ENCODE measurements at regions not wholly inside any gene's neighbourhood (a gene's known extent, or its start where the extent isn't known, plus 50 kb on each side); places are given as distances from the start of the nearest gene placed in this dataset.

DNA sequence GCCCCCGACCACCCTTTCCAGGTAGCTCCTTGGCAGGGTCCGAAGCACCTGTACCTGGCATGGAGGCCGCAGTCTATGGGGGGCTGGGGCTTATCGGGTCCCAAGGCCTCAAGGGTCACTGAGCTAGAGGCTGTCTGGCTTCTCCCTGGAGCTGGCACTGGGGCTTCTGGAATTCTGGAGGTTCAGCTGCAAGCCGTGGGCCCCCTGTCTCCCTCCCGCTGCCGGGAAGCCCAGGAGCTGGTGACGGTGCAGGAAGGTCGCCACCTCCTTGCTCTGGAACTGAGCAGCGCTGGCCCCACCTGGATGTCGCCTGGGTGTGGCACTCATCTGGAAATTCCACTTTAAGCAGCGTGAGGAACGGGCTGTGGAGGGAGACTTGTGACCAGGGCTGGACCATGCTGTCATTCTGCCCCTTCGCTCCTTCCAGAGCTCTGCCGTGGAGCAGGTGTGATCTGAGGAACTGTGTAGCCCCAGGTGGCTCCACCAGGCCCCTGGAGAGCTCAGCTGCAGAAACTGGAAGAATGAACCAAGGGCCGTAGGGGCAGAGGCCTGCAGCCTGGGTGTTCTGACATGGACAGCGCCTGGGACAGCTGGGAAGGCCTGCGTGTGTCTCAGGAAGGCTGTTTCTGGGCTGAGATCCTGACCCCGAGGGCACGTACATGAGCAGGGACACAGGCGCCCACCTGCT, 129.7 kb upstream of the PPP2R2D start:
- Histone ChIP-seq H3K27ac (ENCODE audit: control insufficient read depth, insufficient read depth) (no peak overlapping the region), H3K36me3 (ENCODE audit: control insufficient read depth in 2 of 2, insufficient read depth in 2 of 2, low read length in 1 of 2) (no peaks in the 10 kb centered on the region), H3K9me3 (replicated peaks; ENCODE audit: control insufficient read depth, insufficient read depth, low read length) (no peaks in the 10 kb centered on the region; the same call in 2 of the 3 replicates), H3K4me2 (ENCODE audit: control insufficient read depth, insufficient read depth) (no peak overlapping the region), H4K20me1 (ENCODE audit: control insufficient read depth, insufficient read depth) (no peaks in the 10 kb centered on the region), H3K27me3 (replicated peaks in 1 of 2; ENCODE audit: control insufficient read depth in 2 of 2, insufficient read depth in 2 of 2, low read length in 1 of 2) (no peaks in the 10 kb centered on the region), H2AFZ (ENCODE audit: control insufficient read depth, low read depth, low read length) (no peak overlapping the region), H3K4me1 (ENCODE audit: control insufficient read depth, insufficient read depth, low read length) (no peaks in the 10 kb centered on the region), H3K79me2 (ENCODE audit: control insufficient read depth, insufficient read depth, low read length) (no peaks in the 10 kb centered on the region), H3K4me3 (no peak overlapping the region), H3K9ac (ENCODE audit: control insufficient read depth, insufficient read depth, low read length) (no peak overlapping the region)
- no peak for TF ChIP-seq HDGF (IDR thresholded peaks at IDR 0.05)
- TF ChIP-seq, protein P1, sequence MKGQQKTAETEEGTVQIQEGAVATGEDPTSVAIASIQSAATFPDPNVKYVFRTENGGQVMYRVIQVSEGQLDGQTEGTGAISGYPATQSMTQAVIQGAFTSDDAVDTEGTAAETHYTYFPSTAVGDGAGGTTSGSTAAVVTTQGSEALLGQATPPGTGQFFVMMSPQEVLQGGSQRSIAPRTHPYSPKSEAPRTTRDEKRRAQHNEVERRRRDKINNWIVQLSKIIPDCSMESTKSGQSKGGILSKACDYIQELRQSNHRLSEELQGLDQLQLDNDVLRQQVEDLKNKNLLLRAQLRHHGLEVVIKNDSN (IDR thresholded peaks at IDR 0.05; ENCODE audit: borderline replicate concordance, extremely low read length, insufficient read depth, low read depth, low read length): no peak
- TF ChIP-seq SPI1 (IDR thresholded peaks at IDR 0.05; ENCODE audit: borderline replicate concordance, insufficient read depth, low read depth, low read length): no peak
- TF ChIP-seq TCF12 (IDR thresholded peaks at IDR 0.05; ENCODE audit: low read depth, low read length): no peak
- TF ChIP-seq GATAD2B (conservative IDR thresholded peaks at IDR 0.05; ENCODE audit: low read depth): no peak
- TF ChIP-seq, protein P2, sequence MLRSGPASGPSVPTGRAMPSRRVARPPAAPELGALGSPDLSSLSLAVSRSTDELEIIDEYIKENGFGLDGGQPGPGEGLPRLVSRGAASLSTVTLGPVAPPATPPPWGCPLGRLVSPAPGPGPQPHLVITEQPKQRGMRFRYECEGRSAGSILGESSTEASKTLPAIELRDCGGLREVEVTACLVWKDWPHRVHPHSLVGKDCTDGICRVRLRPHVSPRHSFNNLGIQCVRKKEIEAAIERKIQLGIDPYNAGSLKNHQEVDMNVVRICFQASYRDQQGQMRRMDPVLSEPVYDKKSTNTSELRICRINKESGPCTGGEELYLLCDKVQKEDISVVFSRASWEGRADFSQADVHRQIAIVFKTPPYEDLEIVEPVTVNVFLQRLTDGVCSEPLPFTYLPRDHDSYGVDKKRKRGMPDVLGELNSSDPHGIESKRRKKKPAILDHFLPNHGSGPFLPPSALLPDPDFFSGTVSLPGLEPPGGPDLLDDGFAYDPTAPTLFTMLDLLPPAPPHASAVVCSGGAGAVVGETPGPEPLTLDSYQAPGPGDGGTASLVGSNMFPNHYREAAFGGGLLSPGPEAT (IDR thresholded peaks at IDR 0.05; ENCODE audit: low read depth): no peak
- TF ChIP-seq STAT3 (IDR thresholded peaks at IDR 0.05; ENCODE audit: low read depth, low read length): no peak
- TF ChIP-seq MEF2B (IDR thresholded peaks at IDR 0.05; ENCODE audit: partially characterized antibody, poor library complexity, severe bottlenecking): no peak
- no peak for TF ChIP-seq CBX3 (IDR thresholded peaks at IDR 0.05; ENCODE audit: borderline replicate concordance, low read depth)
- TF ChIP-seq DPF2 (IDR thresholded peaks at IDR 0.05): no peak
- no peak for TF ChIP-seq NBN (IDR thresholded peaks at IDR 0.05)
- TF ChIP-seq, protein P3, sequence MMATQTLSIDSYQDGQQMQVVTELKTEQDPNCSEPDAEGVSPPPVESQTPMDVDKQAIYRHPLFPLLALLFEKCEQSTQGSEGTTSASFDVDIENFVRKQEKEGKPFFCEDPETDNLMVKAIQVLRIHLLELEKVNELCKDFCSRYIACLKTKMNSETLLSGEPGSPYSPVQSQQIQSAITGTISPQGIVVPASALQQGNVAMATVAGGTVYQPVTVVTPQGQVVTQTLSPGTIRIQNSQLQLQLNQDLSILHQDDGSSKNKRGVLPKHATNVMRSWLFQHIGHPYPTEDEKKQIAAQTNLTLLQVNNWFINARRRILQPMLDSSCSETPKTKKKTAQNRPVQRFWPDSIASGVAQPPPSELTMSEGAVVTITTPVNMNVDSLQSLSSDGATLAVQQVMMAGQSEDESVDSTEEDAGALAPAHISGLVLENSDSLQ (IDR thresholded peaks at IDR 0.05): no peak
- TF ChIP-seq, protein P4, sequence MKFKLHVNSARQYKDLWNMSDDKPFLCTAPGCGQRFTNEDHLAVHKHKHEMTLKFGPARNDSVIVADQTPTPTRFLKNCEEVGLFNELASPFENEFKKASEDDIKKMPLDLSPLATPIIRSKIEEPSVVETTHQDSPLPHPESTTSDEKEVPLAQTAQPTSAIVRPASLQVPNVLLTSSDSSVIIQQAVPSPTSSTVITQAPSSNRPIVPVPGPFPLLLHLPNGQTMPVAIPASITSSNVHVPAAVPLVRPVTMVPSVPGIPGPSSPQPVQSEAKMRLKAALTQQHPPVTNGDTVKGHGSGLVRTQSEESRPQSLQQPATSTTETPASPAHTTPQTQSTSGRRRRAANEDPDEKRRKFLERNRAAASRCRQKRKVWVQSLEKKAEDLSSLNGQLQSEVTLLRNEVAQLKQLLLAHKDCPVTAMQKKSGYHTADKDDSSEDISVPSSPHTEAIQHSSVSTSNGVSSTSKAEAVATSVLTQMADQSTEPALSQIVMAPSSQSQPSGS (IDR thresholded peaks at IDR 0.05; ENCODE audit: low read length): no peak
- no peak for TF ChIP-seq TCF3 (IDR thresholded peaks at IDR 0.05; ENCODE audit: borderline replicate concordance, insufficient read depth, low read depth, low read length)
- TF ChIP-seq SIX5 (IDR thresholded peaks at IDR 0.05; ENCODE audit: low read depth, low read length, severe bottlenecking): no peak
- no peak for TF ChIP-seq CHD2 (IDR thresholded peaks at IDR 0.05; ENCODE audit: borderline replicate concordance, low read depth, low read length)
- TF ChIP-seq RAD21 (IDR thresholded peaks at IDR 0.05; ENCODE audit: insufficient read depth, low read depth, low read length): no peak
- TF ChIP-seq ZBED1 (IDR thresholded peaks at IDR 0.05; ENCODE audit: borderline replicate concordance): no peak
- no peak for TF ChIP-seq MYC (IDR thresholded peaks at IDR 0.05; ENCODE audit: insufficient read depth, insufficient read length, insufficient replicate concordance, low read length, severe bottlenecking)
- ChIA-PET RAD21 (ENCODE audit: unreplicated experiment) (no interaction called here), SMC1A (ENCODE audit: uncharacterized antibody, unreplicated experiment) (interaction anchor here (0.6 kb wide), 1 partner anchor 70 kb away, joined by 3 read pairs; no protein-coding TSS in a partner anchor), CTCF (no interaction called here), POLR2A (no interaction called here)
- ATAC-seq (no peak), FAIRE-seq (no peak), DNase-seq (ENCODE audit: low read depth, low spot score) (no peak)
- BruUV-seq (replicated peaks): no TSS peak
- 42% methylated on average over 18 of the region's 21 CpGs for WGBS (ENCODE audit: insufficient coverage, insufficient replicate concordance, low lambda C conversion rate, missing lambda C conversion rate)
- in situ Hi-C loops (cut with MboI): no loop called here
- intact Hi-C loops (cut with micrococcal nuclease; ENCODE audit: unreplicated experiment): no loop called here
